ENCODE measurements at regions not wholly inside any gene's neighbourhood (a gene's known extent, or its start where the extent isn't known, plus 50 kb on each side); places are given as distances from the start of the nearest gene placed in this dataset.
A peak's percentile ranks its signal among the peaks of the same experiment; 100 is the strongest.

- no peak for TF ChIP-seq ZNF678 (CRISPR knock-in tag; IDR thresholded peaks at IDR 0.05)
- TF ChIP-seq TEAD3 (CRISPR knock-in tag; optimal IDR thresholded peaks at IDR 0.05; ENCODE audit: borderline replicate concordance), result no peak
- TF ChIP-seq ZNF333 (CRISPR knock-in tag; IDR thresholded peaks at IDR 0.05; ENCODE audit: borderline replicate concordance), result no peak
- TF ChIP-seq CREB3 (CRISPR knock-in tag; IDR thresholded peaks at IDR 0.05), result 0 out of 2 replicates have a peak, but pooled peaks have one; percentile 86
- TF ChIP-seq ZSCAN31 (CRISPR knock-in tag; IDR thresholded peaks at IDR 0.05; ENCODE audit: low read depth), result peak; percentile 25; the same call in 1 of the 2 replicates
- TF ChIP-seq MXI1 (IDR thresholded peaks at IDR 0.05; ENCODE audit: borderline replicate concordance, low read depth, low read length), result peak; percentile 9; the same call in 1 of the 3 replicates
- TF ChIP-seq RAD21 (CRISPR knock-in tag; IDR thresholded peaks at IDR 0.05), result no peak
- no peak for TF ChIP-seq GMEB2 (CRISPR knock-in tag; IDR thresholded peaks at IDR 0.05; ENCODE audit: low read depth)
- 0 out of 2 replicates have a peak, but pooled peaks have one; percentile 52 for TF ChIP-seq BRF2 (CRISPR knock-in tag; IDR thresholded peaks at IDR 0.05)
- no peak for TF ChIP-seq ZBTB14 (CRISPR knock-in tag; IDR thresholded peaks at IDR 0.05)
- peak; percentile 87 for TF ChIP-seq YEATS4 (CRISPR knock-in tag; IDR thresholded peaks at IDR 0.05; ENCODE audit: borderline replicate concordance)
- 0 out of 2 replicates have a peak, but pooled peaks have one; percentile 37 for TF ChIP-seq POGZ (CRISPR knock-in tag; IDR thresholded peaks at IDR 0.05)
- TF ChIP-seq ZSCAN21 (CRISPR knock-in tag; IDR thresholded peaks at IDR 0.05; ENCODE audit: borderline replicate concordance), result 0 out of 2 replicates have a peak, but pooled peaks have one; percentile 12
- TF ChIP-seq ZIK1 (CRISPR knock-in tag; IDR thresholded peaks at IDR 0.05; ENCODE audit: borderline replicate concordance, low read depth), result no peak
- 0 out of 2 replicates have a peak, but pooled peaks have one; percentile 4 for TF ChIP-seq RFX5 (IDR thresholded peaks at IDR 0.05; ENCODE audit: low read depth, low read length)
- TF ChIP-seq MLLT10 (CRISPR knock-in tag; IDR thresholded peaks at IDR 0.05), result no peak
- peak; percentile 49; the same call in 1 of the 2 replicates for TF ChIP-seq MED13 (CRISPR knock-in tag; IDR thresholded peaks at IDR 0.05)
- no peak for TF ChIP-seq KLF9 (CRISPR knock-in tag; IDR thresholded peaks at IDR 0.05; ENCODE audit: low read depth)
- TF ChIP-seq ZNF33A (CRISPR knock-in tag; IDR thresholded peaks at IDR 0.05; ENCODE audit: borderline replicate concordance), result no peak
- no peak for TF ChIP-seq ZSCAN30 (CRISPR knock-in tag; IDR thresholded peaks at IDR 0.05)
- TF ChIP-seq ZNF800 (CRISPR knock-in tag; IDR thresholded peaks at IDR 0.05), result peak; percentile 86
- TF ChIP-seq ZNF670 (CRISPR knock-in tag; IDR thresholded peaks at IDR 0.05; ENCODE audit: borderline replicate concordance), result peak; percentile 72; the same call in 1 of the 2 replicates
Observed at GRCh38 chr6:27693766-27694546, 218.2 kb downstream of the OR2B2 start (continued).

All from HepG2 (cell line).